Raji (cell line): ENCODE measurements at regions not wholly inside any gene's neighbourhood (a gene's known extent, or its start where the extent isn't known, plus 50 kb on each side); places are given as distances from the start of the nearest gene placed in this dataset.

Experiments used
- POLR2A ChIP-seq: IDR thresholded peaks from 2 replicates; pipeline ENCODE4 v1.6.1; 2011; ENCODE audit warnings: low read depth, low read length, control low read depth; ENCODE audit not compliant: insufficient read depth

DNA sequence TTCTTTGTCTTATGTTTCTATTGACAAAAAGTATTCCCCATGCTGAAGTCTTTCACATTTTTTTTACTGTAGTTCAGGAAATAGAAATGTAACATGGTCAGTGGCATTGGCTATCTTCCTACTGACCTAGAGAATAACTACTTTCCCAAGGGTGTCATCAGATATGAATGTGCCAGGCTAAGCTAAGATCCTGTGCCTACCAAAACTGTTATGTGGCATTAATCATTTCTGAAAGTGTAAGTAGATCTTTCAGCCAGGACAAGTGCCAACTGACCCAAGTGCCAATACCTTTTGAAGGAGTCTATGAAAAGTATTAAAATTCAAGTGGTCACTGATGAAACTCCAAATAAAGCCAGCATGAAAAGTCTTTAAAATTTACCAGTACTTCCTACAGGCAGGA lies 165.3 kb downstream of the TNFSF18 start:
- no peak for TF ChIP-seq POLR2A

DNA sequence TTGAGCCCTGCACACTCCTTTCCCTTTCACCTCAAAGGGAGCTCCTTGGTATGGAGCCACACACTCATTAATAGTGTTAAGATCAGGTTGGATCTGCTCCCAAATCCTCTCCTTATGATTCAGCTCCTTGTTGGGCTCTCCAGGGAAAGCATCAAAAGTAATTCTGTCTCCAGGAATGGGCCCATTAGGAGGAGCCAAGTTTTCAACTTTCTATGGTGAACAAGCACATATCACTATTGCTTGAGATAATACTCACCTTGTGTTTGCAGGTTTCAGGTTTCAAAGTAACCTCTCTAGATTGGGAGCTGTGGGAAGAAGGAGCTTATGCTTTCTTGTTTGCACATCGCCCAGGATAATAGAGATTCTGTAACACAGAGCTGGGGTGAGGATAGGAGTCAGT lies 164.8 kb downstream of the TNFSF18 start:
- TF ChIP-seq POLR2A: no peak

DNA sequence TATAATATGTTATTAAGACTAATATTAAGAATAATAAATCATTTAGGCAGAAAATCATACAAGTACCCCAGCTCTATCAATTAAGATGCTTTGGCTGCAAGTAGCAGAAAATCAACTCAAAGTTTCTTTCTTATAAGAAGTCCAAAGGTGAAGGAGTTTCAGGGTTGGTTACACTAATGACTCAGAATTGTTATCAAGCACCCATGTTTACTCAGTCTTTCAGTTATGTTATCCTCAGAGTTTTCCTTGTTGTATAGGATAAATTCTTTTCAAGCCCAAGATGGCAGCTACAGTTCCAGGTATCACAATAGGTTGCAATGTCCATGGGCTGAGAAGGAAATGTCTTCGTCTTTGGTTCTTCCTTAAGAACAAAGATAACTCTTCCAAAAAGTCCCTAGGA lies 163.6 kb downstream of the TNFSF18 start:
- no peak for TF ChIP-seq POLR2A

DNA sequence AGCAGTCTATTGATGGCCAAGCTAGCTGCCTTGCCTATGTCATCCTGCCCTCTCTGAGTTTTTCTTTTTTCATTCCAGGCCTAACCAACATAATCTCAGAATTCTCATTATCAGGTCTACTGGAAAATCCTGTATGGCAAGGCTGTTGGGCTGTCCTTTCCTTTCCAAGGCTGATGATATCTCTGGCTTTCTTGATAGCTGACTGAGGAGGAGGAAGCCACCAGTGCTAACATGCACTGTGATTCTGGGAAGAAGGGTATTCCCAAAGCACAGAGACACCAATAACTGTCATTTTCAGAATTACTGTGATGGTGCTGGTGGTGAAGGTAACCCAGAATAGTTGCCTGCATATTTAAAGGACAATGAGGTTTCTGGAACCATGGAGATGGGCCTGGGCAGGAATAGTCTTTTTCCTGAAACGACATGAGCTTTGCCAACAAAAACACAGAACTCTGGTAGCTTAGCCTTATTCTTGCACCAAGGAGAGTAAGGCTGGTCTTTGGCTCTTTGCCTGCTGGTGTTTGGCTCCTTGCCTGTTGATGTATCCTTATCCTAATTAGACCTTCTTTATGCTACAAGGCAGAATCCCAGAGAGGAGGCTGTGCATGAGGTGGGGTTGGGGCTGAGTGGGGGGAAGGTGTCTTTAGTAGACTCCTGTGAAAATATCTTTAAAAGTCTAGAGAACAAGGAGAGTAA lies 157.4 kb downstream of the TNFSF18 start:
- TF ChIP-seq POLR2A: no peak

DNA sequence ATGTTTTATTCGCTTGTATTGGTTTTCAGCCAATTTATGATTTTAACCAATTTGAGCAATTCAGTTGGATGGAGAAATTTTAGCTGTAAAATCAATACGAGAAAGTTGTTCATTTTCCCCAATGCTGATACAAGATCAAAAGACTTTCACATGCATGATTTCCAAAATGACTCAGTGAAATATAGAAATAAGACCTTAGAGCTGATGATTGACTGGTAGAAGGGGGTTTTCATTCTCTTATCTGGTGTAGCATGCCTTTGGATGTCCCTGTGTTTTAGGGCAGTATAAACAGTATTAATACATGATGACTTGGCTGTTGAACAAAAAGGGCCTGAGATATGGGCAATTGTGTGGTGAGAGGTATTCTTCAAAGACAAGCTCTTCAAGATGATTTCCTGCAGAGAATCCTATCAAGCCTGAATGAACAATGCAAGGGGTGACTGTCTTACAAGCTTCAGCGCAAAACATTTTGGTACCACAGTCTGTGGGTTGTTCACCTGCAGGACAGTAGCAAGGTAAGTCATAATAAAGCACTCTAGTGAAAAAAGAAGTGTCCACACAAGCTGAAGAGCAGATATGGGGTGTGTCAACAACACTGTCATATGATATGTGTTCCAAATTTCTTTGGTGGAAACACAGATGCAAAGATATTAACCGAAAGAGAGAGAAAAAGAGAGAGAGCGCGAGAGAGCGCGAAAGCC lies 156.2 kb downstream of the TNFSF18 start:
- TF ChIP-seq POLR2A: no peak

DNA sequence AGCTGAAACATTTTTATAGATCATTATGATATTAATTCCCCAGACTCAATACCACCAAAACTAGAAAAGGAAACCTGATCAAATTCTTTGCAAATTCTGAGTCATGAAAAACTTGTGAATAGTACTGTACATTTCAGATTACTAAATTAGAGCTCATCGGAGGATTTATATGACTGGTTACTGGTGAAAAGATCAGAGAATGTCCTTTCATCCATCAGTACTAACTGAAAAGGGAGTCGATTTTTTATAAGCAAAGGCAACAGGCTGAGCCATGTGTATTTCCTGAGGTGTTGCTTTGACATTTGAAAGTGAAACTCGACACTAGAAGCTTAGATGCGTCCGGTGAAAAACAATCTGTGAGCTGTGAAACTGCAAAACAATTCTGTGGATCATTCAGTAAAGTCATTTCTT lies 155.7 kb downstream of the TNFSF18 start:
- TF ChIP-seq POLR2A: no peak

DNA sequence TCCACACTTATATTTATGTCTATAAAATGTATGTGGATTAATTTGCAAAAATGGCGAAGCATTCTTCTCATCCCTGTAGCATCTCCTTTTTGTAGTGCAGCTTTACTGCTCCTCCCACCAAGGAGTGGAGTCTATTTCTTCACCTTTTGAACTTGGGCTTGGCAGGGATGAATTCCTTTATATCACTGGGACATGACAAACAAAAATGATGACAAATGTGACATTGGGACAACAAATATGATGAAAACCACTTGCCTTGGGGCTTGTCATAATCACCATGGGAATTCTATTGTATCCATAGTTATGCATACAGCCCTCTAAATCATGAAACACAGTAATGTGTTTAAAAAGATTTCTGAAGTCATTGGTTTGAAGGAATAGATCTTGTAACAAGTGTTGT lies 155.0 kb downstream of the TNFSF18 start:
- no peak for TF ChIP-seq POLR2A

DNA sequence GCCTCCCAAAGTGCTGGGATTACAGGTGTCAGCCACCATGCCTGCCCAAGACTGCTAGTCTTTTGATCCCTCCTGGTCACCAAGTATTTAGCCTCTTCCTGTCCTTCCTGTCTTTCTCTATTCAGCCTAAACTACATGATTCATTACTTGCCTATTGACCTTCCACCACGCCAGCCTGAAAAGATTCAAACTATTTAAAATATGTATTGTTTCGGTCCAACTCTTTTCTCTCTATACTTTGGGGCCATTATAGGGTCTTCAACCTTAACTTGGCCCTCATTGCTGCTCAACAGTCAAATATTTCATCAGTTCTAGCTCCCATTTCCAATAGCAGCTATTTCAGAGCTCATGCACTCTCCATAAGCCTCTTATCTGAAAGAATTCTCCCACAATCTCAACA lies 153.0 kb downstream of the TNFSF18 start:
- TF ChIP-seq POLR2A: no peak

DNA sequence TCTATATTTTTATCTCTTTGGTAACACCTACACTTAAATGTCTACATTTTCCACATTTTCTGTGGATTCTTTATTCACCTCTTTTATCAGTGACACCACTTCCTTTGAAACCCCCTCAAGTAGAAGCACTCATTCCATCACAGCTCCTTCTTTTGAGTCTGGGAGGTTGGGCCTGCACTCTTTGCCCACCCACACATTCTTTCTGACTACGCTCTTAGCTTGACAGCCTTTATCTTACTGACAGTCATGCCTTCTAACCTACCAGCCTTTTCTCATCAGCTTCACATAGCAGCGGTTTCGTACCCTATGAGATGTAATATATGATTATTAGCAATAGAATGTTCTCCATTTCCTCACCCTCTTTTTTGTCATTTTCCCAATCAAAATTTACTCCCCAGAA lies 151.9 kb downstream of the TNFSF18 start:
- no peak for TF ChIP-seq POLR2A

DNA sequence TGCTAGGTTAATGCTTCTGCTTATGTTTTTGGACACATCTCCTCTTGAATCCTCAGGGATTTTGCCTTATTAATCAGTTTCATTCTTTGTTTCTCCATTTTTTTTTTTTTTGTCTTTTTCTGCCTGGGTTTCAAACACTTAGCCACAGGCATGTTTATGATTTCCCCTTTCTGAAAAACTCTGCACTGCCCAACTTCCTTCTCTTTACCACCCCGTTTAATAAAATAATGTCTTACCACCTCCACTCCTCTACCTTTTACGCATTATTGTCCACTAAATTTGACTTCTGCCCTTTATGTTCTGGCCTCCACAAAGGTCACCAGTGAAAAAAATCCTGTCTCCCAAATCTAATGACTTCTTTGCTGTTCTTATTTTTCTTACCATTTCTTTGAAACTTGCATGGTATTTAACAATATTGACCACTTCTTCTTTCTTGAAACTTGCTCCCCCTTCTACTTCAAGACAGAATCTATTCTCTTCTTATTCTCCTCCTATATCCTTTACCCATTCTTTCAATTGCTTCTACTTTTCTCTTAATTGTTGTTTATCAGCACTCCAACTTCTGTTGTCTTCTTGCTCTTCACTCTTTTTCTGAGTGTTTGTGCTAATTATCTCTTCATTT lies 150.3 kb downstream of the TNFSF18 start:
- no peak for TF ChIP-seq POLR2A

DNA sequence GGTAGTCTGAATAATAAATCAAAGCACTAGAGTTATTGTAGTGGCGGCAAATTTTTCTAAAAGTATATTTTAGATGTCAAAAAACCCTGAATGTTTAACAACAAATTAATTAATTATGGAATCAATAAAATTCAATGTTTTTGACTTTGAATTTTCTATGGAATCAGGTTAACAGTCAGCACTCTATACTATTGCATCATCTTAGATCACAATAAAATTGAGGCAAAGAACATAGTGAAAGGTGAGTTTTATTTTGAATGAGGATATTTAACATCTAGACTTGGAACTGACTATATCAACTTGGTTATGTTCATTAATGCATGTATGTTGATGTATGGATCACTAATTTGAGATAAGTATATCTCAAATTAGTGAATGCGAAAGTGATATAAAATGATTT lies 148.5 kb downstream of the TNFSF18 start:
- TF ChIP-seq POLR2A: no peak

DNA sequence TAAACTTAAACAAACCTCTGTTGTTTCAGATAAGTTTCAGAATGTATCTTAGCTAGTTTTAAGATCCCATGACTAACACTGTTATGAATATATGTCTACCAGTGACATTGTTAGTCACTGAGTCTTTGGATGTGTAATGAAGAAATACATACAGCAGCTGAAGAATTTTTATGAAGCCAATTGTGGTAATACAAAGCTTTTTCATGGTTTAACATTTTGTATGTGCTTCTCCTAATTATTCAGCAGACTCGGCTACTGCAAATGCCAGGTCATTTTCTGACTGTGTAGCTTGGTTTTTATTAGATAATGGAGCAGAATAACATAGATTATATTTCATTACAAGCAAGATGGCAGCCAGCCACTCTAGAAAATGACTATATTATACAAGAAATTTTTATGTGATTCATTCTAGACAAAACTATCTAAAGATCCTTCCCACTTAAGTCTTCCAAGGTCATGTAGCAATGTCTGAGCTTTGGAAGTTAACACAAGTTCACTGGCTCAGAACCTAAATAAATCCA lies 147.8 kb downstream of the TNFSF18 start:
- TF ChIP-seq POLR2A: no peak

DNA sequence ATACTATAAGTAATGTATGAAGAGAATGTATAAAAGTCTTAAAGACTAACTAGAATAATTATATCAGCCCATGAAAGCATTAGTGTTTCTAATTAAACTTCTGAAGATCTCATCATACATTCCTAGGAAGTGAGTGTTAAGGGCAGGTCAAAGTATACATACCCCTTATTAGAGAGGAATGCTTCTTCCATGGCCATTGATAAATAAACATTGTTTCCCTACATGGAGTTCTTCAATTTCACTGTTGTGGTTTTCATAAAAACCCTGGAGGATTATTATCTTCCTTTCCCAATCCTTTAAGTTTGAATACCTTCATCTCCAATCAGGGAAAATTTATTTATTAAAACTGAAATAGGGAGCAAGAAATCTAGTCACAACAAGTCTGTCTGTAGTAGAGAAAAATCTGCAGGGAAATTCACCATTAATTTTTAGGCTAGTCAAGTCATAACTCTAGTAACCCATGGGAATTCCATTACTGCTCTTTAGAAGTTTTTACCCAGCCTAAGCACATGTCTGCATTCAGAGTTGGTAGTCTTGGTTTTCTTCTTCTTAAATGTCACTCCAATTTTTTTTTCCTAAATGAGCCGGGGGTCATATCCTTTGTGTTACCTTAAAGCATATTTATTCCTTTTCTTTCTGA lies 147.0 kb downstream of the TNFSF18 start:
- no peak for TF ChIP-seq POLR2A

DNA sequence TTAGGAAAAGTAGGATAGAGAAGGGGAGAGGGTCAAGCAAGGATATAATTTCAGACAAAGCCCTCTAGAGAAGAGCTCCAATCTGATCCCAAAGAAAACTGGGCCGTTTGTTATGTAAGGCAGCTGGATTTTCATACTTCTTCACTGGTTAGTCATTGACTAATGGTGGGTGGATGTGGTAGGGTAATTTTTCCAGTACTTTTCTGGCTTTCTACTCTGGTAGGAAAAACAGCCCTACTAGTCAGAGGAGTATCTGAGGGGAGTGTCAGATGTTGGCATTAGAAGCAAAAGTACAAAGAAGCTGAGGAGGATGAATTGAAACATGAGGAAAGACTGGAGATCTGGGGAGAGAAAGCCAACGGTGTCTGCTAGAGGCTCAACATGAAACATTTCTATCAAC lies 145.3 kb downstream of the TNFSF18 start:
- no peak for TF ChIP-seq POLR2A

DNA sequence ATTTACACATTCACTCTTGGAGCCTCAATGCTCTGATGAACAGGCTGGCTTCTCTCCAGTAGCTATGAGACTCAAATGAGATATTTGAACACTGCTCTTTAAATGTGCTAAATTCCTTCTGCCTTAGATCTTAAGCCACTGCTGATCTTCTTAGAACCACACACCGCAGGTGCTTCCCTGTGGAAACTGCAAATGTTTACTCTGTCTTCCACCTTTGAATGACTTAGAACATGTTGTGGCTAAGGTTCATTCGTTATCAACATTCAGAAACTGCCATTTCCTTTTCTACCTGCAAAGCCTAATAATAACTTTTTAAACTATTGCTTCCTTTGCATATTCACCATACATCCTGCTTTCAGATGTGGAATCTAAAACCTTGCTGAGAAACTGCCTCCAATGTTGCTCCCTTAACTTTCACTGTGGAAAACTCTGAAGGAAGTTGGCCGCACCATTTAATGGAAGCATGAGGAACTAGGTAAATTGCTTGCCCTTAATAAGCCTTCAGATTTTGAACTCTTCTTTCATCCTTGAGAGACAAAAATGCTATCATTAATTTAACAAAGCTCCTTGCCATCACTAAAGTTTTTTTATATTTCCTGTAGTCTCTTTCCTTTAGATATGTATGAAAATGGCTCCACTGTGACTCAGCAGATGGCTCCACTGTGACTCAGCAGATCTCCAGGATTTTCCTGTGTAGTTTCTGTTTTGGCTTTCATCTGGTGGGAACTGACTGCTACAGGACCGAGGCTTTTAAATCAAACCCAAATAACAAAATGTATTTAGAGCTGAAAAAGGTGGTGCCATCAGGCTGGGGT lies 143.8 kb downstream of the TNFSF18 start:
- no peak for TF ChIP-seq POLR2A

DNA sequence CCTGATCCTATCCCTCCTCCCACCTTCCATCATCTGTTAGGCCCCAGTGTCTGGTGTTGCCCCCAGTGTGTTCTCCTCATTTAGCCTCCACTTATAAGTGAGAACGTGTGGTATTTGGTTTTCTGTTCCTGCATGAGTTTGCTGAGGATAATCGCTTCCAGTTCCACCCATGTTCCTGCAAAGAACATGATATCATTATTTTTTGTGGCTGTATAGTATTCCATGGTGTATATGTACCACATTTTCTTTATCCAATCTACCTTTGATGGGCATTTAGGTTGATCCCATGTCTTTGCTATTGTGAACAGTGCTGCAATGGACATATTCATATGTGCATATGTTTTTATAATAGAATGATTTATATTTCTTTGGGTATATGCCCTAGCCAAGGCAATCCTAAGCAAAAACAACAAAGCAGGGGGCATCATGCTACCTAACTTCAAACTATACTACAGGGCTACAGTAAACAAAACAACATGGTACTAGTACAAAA lies 142.9 kb downstream of the TNFSF18 start:
- no peak for TF ChIP-seq POLR2A
